OCI-LY7 (cell line): ENCODE measurements at regions not wholly inside any gene's neighbourhood (a gene's known extent, or its start where the extent isn't known, plus 50 kb on each side); places are given as distances from the start of the nearest gene placed in this dataset.

Experiments used
- BruUV-seq: library from RNA; stranded (reverse); fragments of 400-500 nt; replicated peaks from 2 replicates; lab custom pipeline; 2021; lab: Mats Ljungman, UMichigan
- CTCF ChIA-PET: fragments of 300-600 bp; sonication (Branson Sonifier 250); formaldehyde crosslinking; loops from one replicate; lab custom pipeline; 2022; ENCODE audit warnings: antibody characterized with exemption; ENCODE audit not compliant: unreplicated experiment; lab: Charles Lee
- POLR2A ChIA-PET: fragments of 300-600 bp; sonication (Branson Sonifier 250); formaldehyde crosslinking; loops from one replicate; lab custom pipeline; 2022; ENCODE audit warnings: antibody characterized with exemption; lab: Charles Lee
- DNase-seq: peaks from one replicate; pipeline ENCODE4 v3.0.0-alpha.2; 2015; ENCODE audit warnings: low spot score
- H2AFZ ChIP-seq: fragments of 200-600 bp; sonication (generic), shearing (Covaris generic); 2 replicates; pipeline ENCODE4 v1.6.1; 2014; ENCODE audit warnings: mild to moderate bottlenecking, antibody characterized with exemption, low read length, moderate library complexity
- H3K27ac ChIP-seq: fragments of 200-600 bp; sonication (generic); 2 replicates; pipeline ENCODE4 v1.5.1; 2014; ENCODE audit warnings: mixed run types, low read depth, mild to moderate bottlenecking, moderate library complexity, low read length, inconsistent platforms; ENCODE audit not compliant: poor library complexity, severe bottlenecking
- H3K36me3 ChIP-seq: fragments of 200-600 bp; sonication (generic); 2 replicates; pipeline ENCODE4 v1.6.1; 2014; ENCODE audit warnings: mild to moderate bottlenecking, antibody characterized with exemption, low read length, moderate library complexity, mixed read lengths; ENCODE audit not compliant: insufficient read depth
- H3K4me1 ChIP-seq: fragments of 200-600 bp; sonication (generic); 2 replicates; pipeline ENCODE4 v1.5.1; 2014; ENCODE audit warnings: mild to moderate bottlenecking, low read length; ENCODE audit not compliant: insufficient read depth, poor library complexity, severe bottlenecking
- H3K4me2 ChIP-seq: fragments of 200-600 bp; sonication (generic); 2 replicates; pipeline ENCODE4 v1.6.1; 2014; ENCODE audit warnings: mild to moderate bottlenecking, low read length
- H3K4me3 ChIP-seq: fragments of 200-600 bp; sonication (generic); 2 replicates; pipeline ENCODE4 v1.5.1; 2014; ENCODE audit warnings: mild to moderate bottlenecking, low read depth, low read length; ENCODE audit not compliant: poor library complexity, severe bottlenecking
- H3K79me2 ChIP-seq: fragments of 200-600 bp; sonication (generic); 2 replicates; pipeline ENCODE4 v1.6.1; 2016; ENCODE audit warnings: low read depth, mild to moderate bottlenecking, low read length, moderate library complexity, mixed read lengths; ENCODE audit not compliant: insufficient read depth
- H3K9me2 ChIP-seq: fragments of 200-600 bp; sonication (generic); 2 replicates; pipeline ENCODE4 v1.6.1; 2016; ENCODE audit warnings: mild to moderate bottlenecking, low read length, mixed read lengths; ENCODE audit not compliant: insufficient read depth
- H3K9me3 ChIP-seq: fragments of 200-600 bp; sonication (generic); 2 replicates; pipeline ENCODE4 v1.6.1; 2014; ENCODE audit warnings: mild to moderate bottlenecking, mixed run types, low read length, mixed read lengths
- H4K20me1 ChIP-seq: fragments of 200-600 bp; sonication (generic); 2 replicates; pipeline ENCODE4 v1.6.1; 2014; ENCODE audit warnings: mild to moderate bottlenecking, antibody characterized with exemption, low read length, moderate library complexity, mixed read lengths; ENCODE audit not compliant: insufficient read depth
- EZH2phosphoT487 ChIP-seq: fragments of 200-600 bp; sonication (generic); IDR thresholded peaks from 2 replicates; pipeline ENCODE4 v1.6.1; 2018; ENCODE audit warnings: low read depth, borderline replicate concordance, mild to moderate bottlenecking, mixed run types, antibody characterized with exemption, low read length, moderate library complexity, mixed read lengths
- intact Hi-C: fragments of 100-400 bp; cut with micrococcal nuclease; formaldehyde crosslinking; loops from one replicate; pipeline ENCODE4 v1.10.0; 2022; ENCODE audit not compliant: unreplicated experiment
- TF ChIP-seq, protein P1 (sequence below): fragments of 200-600 bp; sonication (generic); conservative IDR thresholded peaks from 2 replicates; pipeline ENCODE4 v1.5.1; 2014; ENCODE audit warnings: mild to moderate bottlenecking, antibody characterized with exemption, low read length, moderate library complexity, mixed read lengths

DNA sequence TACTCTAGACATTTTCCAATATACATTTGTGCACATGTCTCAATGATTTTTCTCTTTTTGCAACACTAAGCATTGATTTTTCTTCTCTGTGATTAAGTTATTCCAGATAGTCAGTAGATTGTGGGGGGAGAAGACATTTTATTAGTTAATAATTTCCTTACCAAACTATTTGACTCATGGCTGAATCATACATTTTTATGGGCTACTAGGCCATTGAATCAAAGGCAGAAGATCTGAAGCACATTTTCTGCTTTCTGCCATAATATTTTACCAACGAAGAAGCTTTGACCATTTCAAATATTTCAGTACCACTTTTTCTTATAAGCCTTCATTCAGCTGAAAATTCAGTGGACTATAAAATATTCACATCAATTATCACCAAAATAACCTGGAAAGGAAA lies 175.6 kb downstream of the IRX2 start:
- Histone ChIP-seq H3K4me2 (no peak overlapping the region), H4K20me1 (no peaks in the 10 kb centered on the region), H3K79me2 (no peaks in the 10 kb centered on the region), H3K9me3 (no peaks in the 10 kb centered on the region), H2AFZ (no peak overlapping the region), H3K4me3 (no peak overlapping the region), H3K9me2 (no peaks in the 10 kb centered on the region), H3K36me3 (no peaks in the 10 kb centered on the region), H3K27ac (no peak overlapping the region), H3K4me1 (no peaks in the 10 kb centered on the region)
- CTCF ChIA-PET: no interaction called here
- TF ChIP-seq, protein P1, sequence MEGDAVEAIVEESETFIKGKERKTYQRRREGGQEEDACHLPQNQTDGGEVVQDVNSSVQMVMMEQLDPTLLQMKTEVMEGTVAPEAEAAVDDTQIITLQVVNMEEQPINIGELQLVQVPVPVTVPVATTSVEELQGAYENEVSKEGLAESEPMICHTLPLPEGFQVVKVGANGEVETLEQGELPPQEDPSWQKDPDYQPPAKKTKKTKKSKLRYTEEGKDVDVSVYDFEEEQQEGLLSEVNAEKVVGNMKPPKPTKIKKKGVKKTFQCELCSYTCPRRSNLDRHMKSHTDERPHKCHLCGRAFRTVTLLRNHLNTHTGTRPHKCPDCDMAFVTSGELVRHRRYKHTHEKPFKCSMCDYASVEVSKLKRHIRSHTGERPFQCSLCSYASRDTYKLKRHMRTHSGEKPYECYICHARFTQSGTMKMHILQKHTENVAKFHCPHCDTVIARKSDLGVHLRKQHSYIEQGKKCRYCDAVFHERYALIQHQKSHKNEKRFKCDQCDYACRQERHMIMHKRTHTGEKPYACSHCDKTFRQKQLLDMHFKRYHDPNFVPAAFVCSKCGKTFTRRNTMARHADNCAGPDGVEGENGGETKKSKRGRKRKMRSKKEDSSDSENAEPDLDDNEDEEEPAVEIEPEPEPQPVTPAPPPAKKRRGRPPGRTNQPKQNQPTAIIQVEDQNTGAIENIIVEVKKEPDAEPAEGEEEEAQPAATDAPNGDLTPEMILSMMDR: no peak
- TF ChIP-seq EZH2phosphoT487: no peak
- DNase-seq: no peak
- intact Hi-C loops: no loop called here
- POLR2A ChIA-PET: no interaction called here
- BruUV-seq: no TSS peak

DNA sequence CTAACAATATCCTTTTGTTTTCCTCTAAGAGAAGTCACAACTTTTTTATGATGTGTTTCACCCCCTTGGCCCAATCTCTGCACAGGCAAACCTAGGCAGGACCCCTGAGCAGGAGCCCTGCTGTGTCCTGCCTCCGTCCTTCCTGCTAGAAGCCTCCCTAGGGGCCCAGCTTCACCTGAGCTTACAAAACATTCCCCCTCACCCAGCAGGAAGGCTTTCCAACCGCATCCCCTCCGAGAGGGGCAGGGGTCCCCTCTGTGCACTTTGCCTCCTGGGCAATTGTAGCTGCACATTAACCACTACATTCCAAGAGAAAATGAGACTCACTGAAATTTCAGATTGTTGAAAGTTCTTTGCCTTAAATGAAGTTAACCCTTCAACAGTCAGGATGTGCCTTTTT lies 176.2 kb downstream of the IRX2 start:
- intact Hi-C loops: no loop called here
- H3K4me1 ChIP-seq: no peaks in the 10 kb centered on the region

DNA sequence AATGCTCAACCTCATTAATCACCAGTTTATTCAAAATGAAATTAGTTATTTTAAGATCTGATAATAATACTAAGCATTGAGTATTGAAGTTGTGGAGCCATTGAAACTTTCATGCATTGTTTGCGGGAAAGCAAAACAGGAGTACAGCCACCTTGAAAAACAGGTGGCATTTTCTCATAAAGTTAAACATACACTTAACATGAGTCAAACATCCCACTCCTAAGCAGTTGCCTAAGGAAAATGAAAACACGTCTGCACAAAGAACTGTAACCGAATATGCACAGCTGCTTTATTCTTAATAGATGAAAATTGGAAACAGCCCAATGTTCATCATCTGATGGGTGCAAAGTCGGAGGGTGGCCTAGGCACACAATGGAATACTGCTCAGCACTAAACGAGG lies 177.3 kb downstream of the IRX2 start:
- no peaks in the 10 kb centered on the region for H3K9me2 ChIP-seq

More for the DNA sequence above, 176.2 kb downstream of the IRX2 start:
- H3K4me2 ChIP-seq: no peak overlapping the region
- TF ChIP-seq, protein P1: no peak
- TF ChIP-seq EZH2phosphoT487: no peak
- H3K9me3 ChIP-seq: no peaks in the 10 kb centered on the region
- H2AFZ ChIP-seq: no peak overlapping the region
- H3K4me3 ChIP-seq: no peak overlapping the region
- POLR2A ChIA-PET: no interaction called here
- no TSS peak for BruUV-seq
- no peak overlapping the region for H3K27ac ChIP-seq
- no peaks in the 10 kb centered on the region for H3K9me2 ChIP-seq
- H3K36me3 ChIP-seq: no peaks in the 10 kb centered on the region
- CTCF ChIA-PET: no interaction called here
- DNase-seq: no peak
- H3K79me2 ChIP-seq: no peaks in the 10 kb centered on the region
- H4K20me1 ChIP-seq: no peaks in the 10 kb centered on the region

More for the DNA sequence above, 177.3 kb downstream of the IRX2 start:
- Histone ChIP-seq H3K36me3 (no peaks in the 10 kb centered on the region), H3K9me3 (no peaks in the 10 kb centered on the region), H3K4me3 (no peak overlapping the region), H4K20me1 (no peaks in the 10 kb centered on the region), H3K4me1 (no peaks in the 10 kb centered on the region), H3K27ac (no peak overlapping the region), H2AFZ (no peak overlapping the region), H3K79me2 (no peaks in the 10 kb centered on the region), H3K4me2 (no peak overlapping the region)
- DNase-seq: no peak
- ChIA-PET CTCF (no interaction called here), POLR2A (no interaction called here)
- intact Hi-C loops: no loop called here
- no TSS peak for BruUV-seq
- TF ChIP-seq, protein P1: no peak
- TF ChIP-seq EZH2phosphoT487: no peak
